ENCODE measurements at regions not wholly inside any gene's neighbourhood (a gene's known extent, or its start where the extent isn't known, plus 50 kb on each side); places are given as distances from the start of the nearest gene placed in this dataset.
"Not testable (repeated sequence)": the region's sequence is repeated elsewhere in the genome, so short reads cannot be mapped to it uniquely, and the experiment has no call there.

GRCh38 chr20:26260925-26261324 lies 564.3 kb upstream of the ZNF337 start:
- not testable (repeated sequence) for TF ChIP-seq CTCF (conservative IDR thresholded peaks at IDR 0.05; ENCODE audit: low read length); EZH2phosphoT487 (IDR thresholded peaks at IDR 0.05; ENCODE audit: borderline replicate concordance)

Measured in Loucy (cell line).